ENCODE measurements at regions not wholly inside any gene's neighbourhood (a gene's known extent, or its start where the extent isn't known, plus 50 kb on each side); places are given as distances from the start of the nearest gene placed in this dataset.

- TF ChIP-seq CTCF (conservative IDR thresholded peaks at IDR 0.05) = no peak
- TF ChIP-seq ZFX (IDR thresholded peaks at IDR 0.05) = no peak
Observed at GRCh38 chr3:24850245-24850644, 355.6 kb upstream of the THRB start.

All from C4-2B (cell line).